Endothelial cell (in vitro differentiated cells): ENCODE measurements at regions not wholly inside any gene's neighbourhood (a gene's known extent, or its start where the extent isn't known, plus 50 kb on each side); places are given as distances from the start of the nearest gene placed in this dataset.

Experiments
- DNase-seq: peaks from one replicate; pipeline ENCODE4 v3.0.0; 2021; ENCODE audit warnings: low spot score
- H3K27ac Mint-ChIP-seq: one replicate; pipeline ENCODE4 v1.8.0; 2021; ENCODE audit warnings: mixed read lengths, inconsistent platforms; ENCODE audit not compliant: unreplicated experiment
- H3K27me3 Mint-ChIP-seq: one replicate; pipeline ENCODE4 v1.8.0; 2021; ENCODE audit warnings: mild to moderate bottlenecking, moderate library complexity, mixed read lengths, inconsistent platforms; ENCODE audit not compliant: unreplicated experiment
- H3K36me3 Mint-ChIP-seq: one replicate; pipeline ENCODE4 v1.8.0; 2021; ENCODE audit warnings: mild to moderate bottlenecking, low read depth, mixed read lengths, inconsistent platforms; ENCODE audit not compliant: unreplicated experiment
- H3K4me1 Mint-ChIP-seq: one replicate; pipeline ENCODE4 v1.8.0; 2021; ENCODE audit warnings: mild to moderate bottlenecking, mixed read lengths, inconsistent platforms; ENCODE audit not compliant: unreplicated experiment
- H3K4me3 Mint-ChIP-seq: one replicate; pipeline ENCODE4 v1.8.0; 2021; ENCODE audit warnings: mild to moderate bottlenecking, mixed read lengths, inconsistent platforms; ENCODE audit not compliant: unreplicated experiment
- H3K9me3 Mint-ChIP-seq: one replicate; pipeline ENCODE4 v1.8.0; 2021; ENCODE audit warnings: mixed read lengths, inconsistent platforms; ENCODE audit not compliant: unreplicated experiment
- TF ChIP-seq, protein P1 (sequence below): fragments of 200-600 bp; sonication (generic); IDR thresholded peaks from one replicate; pipeline ENCODE4 v1.5.0; 2021; ENCODE audit warnings: antibody characterized with exemption; ENCODE audit not compliant: unreplicated experiment

DNA sequence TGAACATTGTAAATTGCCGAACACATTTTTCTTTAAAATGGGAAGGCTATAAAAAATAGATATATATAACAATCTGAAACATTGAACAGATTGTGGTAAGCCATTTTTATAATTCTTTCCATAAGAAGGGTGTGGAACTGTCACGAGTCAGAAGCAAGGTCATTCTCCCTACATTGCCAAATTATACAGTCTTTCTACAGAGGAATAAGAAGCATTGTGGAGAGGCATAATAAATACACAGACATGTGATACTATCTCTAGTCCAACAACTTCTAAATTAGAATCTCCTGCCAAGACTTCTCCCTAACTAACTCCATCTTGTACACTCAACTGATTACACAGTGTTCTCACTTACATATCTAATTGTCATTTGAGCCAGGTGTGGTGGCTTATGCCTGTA, 227.9 kb downstream of the CENPF start:
- Mint-ChIP-seq H3K4me1 (no peaks in the 10 kb centered on the region), H3K4me3 (no peak overlapping the region), H3K27me3 (peaks cover 1% of the 10 kb centered on the region), H3K36me3 (no peaks in the 10 kb centered on the region), H3K9me3 (no peaks in the 10 kb centered on the region), H3K27ac (no peak overlapping the region)
- TF ChIP-seq, protein P1, sequence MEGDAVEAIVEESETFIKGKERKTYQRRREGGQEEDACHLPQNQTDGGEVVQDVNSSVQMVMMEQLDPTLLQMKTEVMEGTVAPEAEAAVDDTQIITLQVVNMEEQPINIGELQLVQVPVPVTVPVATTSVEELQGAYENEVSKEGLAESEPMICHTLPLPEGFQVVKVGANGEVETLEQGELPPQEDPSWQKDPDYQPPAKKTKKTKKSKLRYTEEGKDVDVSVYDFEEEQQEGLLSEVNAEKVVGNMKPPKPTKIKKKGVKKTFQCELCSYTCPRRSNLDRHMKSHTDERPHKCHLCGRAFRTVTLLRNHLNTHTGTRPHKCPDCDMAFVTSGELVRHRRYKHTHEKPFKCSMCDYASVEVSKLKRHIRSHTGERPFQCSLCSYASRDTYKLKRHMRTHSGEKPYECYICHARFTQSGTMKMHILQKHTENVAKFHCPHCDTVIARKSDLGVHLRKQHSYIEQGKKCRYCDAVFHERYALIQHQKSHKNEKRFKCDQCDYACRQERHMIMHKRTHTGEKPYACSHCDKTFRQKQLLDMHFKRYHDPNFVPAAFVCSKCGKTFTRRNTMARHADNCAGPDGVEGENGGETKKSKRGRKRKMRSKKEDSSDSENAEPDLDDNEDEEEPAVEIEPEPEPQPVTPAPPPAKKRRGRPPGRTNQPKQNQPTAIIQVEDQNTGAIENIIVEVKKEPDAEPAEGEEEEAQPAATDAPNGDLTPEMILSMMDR, result no peak
- no peak for DNase-seq

DNA sequence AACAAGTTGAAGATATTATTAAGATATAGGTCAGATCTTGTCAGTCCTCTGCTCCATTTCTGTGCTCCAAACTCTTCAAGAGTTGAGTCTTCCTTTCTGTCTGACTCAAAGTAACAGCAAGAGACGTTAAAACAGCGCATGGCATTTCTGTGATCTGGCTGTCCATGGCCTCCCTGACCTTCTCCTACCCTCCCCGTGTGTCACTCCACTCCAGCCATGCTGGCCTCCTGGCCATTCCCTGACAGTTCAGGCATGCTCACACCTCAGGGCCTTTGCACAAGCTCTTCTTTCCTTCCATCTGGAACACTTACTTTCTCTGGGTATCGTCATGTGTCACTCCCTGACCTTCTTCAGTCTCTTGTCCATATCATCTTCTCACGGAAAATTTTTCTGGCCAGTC, 229.0 kb downstream of the CENPF start:
- no peak for DNase-seq
- Mint-ChIP-seq H3K36me3 (no peaks in the 10 kb centered on the region), H3K9me3 (no peaks in the 10 kb centered on the region), H3K27me3 (peaks cover 1% of the 10 kb centered on the region), H3K4me1 (no peaks in the 10 kb centered on the region), H3K27ac (no peak overlapping the region), H3K4me3 (no peak overlapping the region)
- TF ChIP-seq, protein P1, result no peak

GRCh38 chr1:214833178-214833756, 230.3 kb downstream of the CENPF start:
- Mint-ChIP-seq H3K36me3 (no peaks in the 10 kb centered on the region), H3K4me1 (no peaks in the 10 kb centered on the region), H3K4me3 (no peak overlapping the region), H3K27me3 (no peaks in the 10 kb centered on the region), H3K9me3 (no peaks in the 10 kb centered on the region), H3K27ac (no peak overlapping the region)
- TF ChIP-seq, protein P1, result no peak
- no peak for DNase-seq

DNA sequence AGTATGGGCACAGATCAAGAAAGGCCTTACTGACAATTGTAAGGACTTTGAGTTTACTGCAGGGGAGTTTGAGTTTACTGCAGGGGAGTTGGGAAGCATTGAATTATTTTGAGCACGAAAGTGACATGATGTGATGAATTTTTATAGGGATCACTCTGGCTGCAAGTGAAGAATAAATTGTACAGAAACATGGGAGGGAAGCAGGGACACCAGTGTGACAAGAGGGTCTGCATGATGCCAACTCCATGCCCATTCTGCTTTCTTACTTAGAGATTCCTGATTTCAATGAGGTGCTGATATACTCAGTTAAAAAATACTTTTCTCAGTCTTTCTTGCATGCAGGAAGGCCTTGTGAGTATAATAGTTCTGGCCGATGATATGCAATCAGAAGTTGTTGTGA, 234.4 kb downstream of the CENPF start:
- H3K4me1 Mint-ChIP-seq, result no peaks in the 10 kb centered on the region
- TF ChIP-seq, protein P1, result no peak

GRCh38 chr1:214838351-214838750, 235.4 kb downstream of the CENPF start:
- Mint-ChIP-seq H3K9me3 (no peaks in the 10 kb centered on the region), H3K36me3 (no peaks in the 10 kb centered on the region), H3K27me3 (no peaks in the 10 kb centered on the region), H3K4me1 (no peaks in the 10 kb centered on the region), H3K4me3 (no peak overlapping the region), H3K27ac (no peak overlapping the region)
- DNase-seq, result no peak
- TF ChIP-seq, protein P1, result no peak

More for the DNA sequence above, 234.4 kb downstream of the CENPF start:
- Mint-ChIP-seq H3K4me3 (no peak overlapping the region), H3K36me3 (no peaks in the 10 kb centered on the region), H3K27me3 (no peaks in the 10 kb centered on the region), H3K27ac (no peak overlapping the region), H3K9me3 (no peaks in the 10 kb centered on the region)
- no peak for DNase-seq
